GM18520 (cell line): ENCODE measurements at regions not wholly inside any gene's neighbourhood (a gene's known extent, or its start where the extent isn't known, plus 50 kb on each side); places are given as distances from the start of the nearest gene placed in this dataset.
"Not testable (repeated sequence)": the region's sequence is repeated elsewhere in the genome, so short reads cannot be mapped to it uniquely, and the experiment has no call there.

Experiments used
- ATAC-seq: cut with Tn5 transposase; IDR thresholded peaks from one replicate; pipeline ENCODE4 v1.9.1; 2021; ENCODE audit not compliant: unreplicated experiment

DNA sequence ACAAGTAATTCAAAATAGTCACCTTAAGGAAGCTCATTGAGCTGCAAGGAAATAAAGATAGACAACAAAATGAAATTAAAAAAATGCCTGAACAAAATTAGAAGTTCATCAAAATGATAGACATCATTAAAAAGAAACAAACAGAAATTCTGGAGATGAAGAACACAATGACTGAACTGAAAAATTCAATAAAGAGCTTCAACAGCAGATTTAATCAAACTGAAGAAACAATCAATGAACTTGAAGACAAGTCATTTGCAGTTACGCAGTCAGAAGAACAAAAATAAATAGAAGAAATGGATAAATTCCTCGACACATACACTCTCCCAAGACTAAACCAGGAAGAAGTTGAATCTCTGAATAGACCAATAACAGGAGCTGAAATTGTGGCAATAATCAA, 390.0 kb upstream of the SPAG17 start:
- ATAC-seq: no peak

DNA sequence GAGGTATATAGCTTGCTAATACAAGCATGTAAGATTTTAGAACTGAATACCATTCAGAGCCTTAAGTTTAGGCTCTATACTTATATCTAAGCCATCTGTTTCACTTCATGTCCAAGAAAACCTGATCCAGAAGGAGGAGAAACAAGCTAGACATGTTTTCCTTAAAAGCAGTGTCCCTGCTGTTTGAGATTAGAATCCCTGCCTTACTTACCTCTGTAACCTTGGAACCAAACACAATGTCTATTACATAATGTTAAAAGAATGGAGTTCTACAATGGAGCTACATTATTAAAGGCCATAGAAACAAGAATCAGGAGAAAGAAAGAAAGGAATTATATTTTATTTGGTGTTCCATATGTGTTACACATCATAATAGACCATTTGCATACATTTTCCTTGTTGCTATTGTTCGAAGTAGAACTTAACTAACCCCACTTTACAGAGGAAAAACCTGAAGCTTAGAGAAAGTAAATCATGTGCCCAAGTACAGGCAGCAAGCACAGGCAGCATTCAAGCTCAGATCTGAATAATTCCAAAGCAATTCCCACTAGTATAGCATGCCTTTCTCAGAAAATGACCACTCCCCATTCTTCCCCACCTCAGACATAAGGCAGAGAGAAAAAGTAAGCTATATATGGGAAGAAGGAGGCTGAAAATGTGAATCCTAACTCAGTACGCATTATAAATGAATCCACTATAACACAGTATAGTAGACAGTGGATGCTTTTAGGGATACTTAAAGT, 380.1 kb upstream of the SPAG17 start:
- ATAC-seq: no peak

DNA sequence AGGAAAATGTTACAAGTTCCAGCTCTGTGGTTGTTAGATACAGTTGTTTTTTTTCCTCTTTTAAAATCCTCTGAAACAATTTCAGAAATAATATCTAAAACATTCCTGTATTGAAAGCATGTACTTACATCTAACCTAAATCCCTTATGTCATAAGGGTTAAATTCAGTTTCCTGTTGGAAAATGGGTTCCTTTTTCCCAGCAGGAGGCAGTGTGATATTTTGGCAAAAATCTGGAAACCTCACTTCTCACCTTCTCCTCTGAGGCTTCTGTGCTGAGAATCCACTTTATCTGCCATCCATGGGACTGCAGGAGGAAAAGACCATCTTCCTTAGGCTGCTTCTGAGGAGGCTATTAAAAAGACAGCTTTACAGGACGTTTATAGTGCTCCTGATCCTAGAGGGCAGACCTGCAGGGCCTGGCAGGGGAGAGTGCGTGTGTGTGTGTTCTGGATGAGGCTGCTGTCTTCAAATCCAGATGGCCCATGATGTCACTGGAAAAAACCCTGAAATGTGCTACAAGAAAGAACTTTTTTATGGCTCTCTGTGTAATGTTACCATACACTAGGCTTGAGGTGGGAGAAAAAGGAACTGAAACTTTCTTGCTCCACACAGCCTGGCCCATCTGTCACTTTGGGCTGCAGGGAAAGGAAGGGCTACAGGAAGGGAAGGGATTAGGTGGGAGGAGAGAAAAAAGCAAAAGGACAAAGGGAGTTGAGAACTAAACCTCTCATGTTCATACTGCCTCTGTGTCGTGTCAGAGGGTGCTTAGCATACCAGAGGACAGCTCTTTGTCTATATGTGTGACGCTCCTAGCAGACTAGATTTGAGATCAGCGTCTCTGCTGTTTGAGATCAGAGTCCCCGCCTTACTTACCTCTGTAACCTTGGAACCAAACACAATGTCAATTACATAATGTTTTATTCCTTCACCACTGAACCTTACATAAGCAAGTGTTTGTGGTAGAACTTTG, 379.2 kb upstream of the SPAG17 start:
- ATAC-seq: peak; percentile 56

DNA sequence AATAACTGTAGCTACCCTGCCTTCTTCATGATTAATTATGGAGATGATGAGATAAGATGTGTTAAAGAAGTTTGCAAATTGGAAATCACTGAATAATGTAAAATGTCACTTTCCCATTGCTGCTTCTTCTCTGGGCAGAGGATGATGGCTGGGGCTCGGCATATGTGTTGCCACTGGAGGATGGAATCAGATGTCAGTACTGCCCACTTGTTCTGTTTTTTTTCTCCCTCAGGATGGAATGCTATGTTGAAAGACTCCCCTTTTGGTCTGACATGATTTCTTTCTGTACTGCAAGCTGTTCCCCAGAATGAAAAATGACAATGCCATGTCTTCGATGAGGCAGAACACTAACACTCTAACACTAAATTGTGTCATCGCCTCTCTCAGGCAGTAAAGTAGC, 373.9 kb upstream of the SPAG17 start:
- ATAC-seq: no peak

DNA sequence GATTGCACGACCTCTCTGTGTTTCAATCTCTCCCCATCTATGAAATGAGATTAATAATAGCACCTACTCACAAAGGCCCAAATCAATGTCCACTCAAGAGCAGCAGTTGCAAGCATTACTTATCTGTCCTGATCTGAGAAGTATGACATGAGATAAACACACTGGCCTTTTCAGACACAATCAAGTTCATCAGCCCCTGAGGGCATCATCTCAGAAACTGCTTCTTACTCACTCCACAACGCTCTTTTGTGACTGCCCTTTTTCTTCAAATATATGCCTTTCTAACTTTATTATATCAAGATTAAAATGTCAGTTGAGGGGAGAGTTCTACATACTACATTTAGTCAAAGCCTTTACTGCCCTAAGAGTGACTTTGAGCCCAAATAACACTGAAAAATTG, 371.9 kb upstream of the SPAG17 start:
- ATAC-seq: no peak

DNA sequence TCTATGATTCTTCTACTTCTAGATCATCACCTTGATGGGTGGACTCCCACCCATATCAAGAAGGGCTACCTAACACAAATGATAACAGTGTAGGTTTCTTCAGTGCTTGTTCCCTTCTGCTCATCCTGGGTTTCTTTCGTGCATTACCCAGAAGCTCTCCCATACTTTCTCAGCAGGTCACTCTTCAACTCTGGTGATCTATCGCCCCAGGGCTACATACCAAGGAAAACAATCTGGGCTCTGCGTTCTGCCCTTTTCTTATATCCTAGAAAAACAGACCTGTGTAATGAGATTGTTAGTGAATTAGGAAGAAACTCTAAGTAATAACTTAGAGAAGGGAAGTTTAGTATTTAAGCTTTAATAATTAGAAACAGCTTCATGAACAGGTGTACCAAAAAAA, 370.6 kb upstream of the SPAG17 start:
- ATAC-seq: no peak

DNA sequence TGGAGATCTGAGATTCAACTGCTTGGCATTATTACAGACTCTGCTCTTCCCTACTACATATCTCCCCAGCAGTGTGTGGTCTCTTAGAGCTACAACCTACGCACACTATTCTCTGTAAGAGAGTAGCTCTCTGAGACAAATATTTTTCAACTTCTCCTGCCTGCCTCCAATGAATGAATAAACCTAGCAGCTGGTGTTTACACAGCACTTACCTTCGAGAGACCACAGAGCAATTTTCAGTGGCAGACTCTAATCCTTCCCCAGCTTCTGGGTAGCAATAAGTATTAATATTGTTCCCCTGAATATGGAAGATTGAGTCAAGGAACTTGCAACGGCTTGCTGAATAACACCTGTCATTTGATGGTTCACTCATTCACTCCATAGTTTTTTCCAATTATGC, 350.9 kb upstream of the SPAG17 start:
- no peak for ATAC-seq

DNA sequence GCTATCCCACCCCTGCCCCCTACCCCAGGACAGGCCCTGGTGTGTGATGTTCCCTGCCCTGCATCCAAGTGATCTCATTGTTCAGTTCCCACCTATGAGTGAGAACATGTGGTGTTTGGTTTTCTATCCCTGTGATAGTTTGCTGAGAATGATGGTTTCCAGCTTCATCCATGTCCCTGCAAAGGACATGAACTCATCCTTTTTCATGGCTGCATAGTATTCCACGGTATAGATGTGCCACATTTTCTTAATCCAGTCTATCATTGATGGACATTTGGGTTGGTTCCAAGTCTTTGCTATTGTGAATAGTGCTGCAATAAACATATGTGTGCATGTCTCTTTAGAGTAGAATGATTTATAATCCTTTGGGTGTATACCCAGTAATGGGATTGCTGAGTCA, 326.9 kb upstream of the SPAG17 start:
- not testable (repeated sequence) for ATAC-seq

DNA sequence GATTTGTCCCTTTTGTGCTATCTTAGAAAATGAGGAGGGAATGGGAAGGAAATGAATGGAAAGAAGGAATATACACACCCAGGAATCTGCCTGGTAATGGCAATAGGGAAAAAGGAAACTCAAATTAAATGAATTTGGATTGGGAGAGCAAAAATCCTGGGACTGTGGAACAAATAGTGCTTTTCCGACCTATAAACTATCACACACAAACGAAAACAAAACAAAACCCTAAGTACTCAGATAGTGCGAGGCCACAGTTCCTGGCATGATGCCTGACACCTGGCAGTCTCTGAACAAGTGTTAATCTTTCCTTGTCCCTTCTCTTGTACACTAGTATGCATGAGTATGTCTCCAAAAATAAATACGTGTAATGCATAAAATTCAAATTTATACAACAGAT, 319.8 kb upstream of the SPAG17 start:
- ATAC-seq: no peak

DNA sequence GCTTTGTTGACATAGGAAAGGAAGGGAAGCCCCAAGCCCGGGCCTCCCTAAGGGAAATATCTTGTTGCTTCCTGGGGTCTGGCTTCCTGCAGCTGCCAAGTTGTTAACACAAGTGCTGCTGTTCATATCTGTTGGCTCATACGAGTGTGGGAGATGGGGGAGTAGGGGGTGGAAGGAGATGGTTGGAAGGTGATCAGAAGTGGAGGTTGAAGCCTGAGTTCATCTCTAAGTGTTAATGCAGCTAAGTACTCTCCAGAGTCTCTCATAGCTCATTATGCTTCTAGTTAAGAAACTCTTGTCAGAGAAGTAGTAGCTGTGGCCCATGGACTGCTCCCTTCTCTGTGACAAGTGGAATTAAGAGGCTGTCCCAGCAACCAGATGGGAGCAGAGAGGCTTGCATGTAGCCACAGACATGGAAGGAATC, 319.2 kb upstream of the SPAG17 start:
- no peak for ATAC-seq

DNA sequence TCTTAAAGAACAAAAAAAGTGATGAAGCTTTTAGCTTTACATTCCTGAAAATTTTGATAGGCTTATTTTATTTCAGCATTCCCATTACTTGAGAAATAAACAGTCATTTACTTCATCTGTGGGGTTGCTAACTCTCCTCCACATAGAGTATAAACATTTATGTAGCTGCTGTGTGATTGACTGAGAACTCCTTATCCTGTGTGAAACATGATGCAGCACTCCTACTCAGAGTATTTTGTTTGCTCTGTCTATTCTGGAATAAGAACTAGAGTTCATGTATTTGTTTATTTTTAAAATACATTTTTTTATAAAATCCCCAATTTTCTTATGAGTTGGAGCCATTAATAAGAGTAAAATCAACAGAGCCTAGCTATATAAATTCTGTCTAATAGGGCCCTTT, 318.7 kb upstream of the SPAG17 start:
- no peak for ATAC-seq

DNA sequence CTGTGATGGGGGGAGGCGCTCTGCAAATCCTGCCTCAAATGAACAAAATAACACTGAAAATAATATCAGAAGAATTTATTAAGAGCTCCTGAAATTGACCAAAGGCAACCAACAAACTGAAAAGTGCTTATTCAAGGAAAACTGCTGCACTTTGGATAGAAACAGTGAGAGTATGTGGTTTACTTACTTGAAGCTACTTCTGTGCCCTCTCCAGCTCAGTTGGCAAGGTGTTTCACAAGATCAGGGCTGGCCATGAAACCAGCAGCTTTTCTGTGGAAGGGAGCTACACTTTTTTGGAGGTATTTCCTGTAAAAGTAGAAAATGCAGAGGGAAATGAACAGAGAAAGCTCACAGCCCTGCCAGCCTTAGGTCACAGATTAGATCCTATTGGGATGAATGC, 310.0 kb upstream of the SPAG17 start:
- ATAC-seq: no peak

DNA sequence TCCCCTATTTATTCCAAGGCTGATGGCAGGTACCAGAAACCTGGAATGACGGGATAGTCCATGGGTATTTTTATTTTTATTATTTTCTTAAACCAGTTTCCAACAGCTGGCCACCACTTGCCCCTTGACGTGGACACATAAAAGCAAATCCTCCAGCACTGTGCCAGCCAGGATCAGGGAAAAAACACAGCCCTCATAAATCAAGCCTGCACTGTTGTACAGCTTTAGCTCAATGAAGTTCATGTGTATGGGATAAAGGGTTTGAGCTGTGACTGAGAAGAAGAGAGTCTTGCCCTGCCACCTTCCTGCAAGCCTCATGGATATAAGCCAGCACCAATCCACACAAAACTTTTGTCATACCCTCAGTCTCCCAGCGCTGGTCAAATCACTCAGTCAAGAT, 303.8 kb upstream of the SPAG17 start:
- ATAC-seq: no peak

DNA sequence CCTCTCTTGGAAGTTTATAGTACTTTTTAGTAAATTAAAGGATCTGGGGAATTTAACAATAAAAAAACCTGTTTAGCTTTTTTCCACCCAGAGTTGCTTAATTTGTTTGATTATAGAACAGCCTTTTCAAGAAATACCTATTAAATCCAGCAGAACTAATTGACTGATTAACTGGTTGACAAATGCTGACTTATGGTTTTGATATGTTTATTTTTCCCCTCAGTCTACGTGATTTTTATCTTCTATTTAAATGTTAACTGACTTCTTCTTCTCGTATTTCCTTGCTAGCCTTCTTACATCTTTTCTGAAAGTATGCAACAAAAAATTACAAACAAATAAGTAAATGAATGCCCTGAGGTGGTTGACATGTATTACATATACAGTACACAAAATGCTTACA, 302.9 kb upstream of the SPAG17 start:
- ATAC-seq: no peak

DNA sequence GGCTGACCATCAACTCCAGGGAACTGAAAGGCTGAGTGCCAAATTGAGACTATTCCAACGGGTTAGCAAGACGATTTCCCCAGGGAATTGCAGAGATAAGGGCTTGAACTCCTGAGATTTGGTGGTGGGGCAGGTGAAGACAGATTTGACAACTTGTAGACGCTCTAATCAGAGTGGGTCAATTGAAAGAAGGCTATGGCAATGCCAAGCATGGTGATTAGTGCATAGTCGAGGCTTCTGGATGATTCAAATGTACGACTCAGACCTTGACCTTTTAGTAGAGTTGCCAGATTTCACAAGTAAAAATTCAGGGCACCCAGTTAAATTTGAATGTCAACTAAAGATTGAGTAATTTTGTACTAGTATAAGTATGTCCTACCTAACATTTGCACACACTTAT, 302.1 kb upstream of the SPAG17 start:
- ATAC-seq: no peak

DNA sequence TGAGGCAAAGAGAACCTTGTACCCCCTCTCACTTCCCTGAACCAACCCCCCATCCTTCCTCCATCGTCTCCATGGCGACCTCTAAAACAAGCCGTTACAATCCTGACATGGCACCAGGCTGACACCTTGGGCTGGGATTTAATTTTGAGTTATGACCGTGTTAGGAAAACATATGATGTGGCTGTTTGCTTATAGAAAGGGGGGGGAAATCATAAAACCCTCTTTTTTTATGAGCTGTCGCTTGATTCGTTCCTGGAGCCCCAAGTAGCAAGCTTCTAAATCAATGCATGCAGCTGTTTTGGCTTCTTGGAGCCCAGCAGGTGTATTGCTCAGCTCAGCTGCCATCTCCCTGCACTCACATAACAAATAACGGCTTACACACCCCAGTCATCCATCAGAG, 301.2 kb upstream of the SPAG17 start:
- ATAC-seq: no peak

DNA sequence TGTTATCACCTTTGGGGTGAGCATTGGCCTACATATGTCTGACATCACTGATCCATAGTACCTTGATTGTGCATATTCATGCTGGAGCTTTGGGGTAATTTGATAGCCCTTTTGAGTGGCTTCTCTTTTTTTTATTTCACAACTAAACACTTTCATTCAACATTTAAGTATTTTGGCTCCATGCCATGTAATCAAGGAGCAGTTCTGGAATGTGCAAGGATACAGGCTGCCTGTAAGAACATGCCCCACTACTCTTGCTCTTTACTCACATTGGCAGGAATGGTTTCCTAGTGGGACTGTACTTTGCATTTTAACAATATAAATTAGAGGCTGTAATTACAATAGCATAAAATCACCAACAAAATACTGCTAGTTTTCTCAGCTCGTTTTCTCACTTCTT, 300.7 kb upstream of the SPAG17 start:
- no peak for ATAC-seq

DNA sequence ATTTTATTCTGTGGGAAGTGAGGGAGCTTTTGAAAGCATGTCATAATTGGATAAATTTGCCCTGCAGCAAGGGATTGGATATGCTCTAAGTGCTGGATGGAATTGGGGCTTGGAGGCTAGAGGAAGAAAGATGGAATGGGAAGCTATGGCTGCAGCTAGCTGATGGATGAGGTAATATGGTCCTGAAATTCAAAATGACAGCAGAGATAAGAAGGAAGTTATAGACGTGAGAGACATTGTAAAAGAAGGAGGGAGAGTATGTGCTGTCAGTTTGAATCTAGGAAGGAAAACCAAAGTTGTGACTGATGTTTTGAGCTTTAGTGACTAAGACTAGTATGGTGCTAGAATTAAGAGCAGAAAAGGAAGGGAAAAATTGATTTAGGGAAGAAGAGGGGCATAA, 299.9 kb upstream of the SPAG17 start:
- no peak for ATAC-seq

DNA sequence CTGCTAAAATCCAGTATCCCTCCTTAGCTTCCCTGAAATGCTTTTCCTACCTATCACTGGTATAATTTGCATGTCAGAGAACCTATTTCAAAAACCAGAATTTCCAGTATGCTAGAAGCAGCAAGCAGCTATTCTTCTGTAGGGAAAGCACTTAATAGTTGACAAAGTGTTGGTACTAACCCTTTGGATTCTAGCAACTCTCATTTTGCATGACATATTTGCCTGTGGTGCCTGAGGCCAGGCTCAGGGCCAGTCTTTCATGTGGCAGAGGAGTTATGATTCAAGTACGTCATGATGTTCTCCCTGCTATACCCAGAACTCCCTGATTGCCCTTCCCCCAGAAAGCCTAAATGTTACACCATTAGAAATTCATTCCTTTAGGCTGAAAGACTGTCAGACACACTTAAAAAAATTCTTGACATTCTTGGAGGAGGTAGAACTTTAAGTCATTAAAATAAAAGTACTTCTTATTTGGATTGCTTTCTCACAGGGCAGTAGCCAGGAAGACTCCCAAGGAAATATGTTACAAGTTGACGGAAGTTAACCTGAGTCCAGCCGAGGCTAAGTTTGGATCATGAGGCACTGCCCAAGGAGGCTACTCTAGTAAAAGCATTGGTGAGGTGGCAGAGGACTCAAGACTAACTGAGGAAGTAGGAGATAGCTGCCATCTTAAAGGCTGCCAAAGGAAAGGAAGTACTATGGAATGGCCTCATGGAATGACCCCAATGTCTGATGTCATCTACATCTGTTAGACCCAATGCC, 298.4 kb upstream of the SPAG17 start:
- no peak for ATAC-seq

DNA sequence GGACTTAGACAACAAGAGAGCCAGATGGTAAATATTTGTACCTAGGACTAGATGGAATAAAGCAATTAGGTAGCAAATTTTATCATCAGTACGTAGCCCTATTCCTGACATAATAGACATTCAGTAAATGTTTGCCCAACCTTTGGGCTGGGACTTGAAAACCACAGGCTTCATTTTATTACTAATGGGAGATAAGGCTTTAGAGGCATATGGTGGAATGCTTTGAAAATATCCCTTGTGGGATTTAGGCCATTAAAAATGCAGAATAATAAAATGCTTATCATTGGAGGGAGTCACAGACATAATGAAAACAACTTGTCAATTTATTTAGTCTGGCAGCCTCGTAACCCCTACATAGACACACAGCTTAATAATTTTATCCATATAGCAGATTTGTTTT, 296.1 kb upstream of the SPAG17 start:
- no peak for ATAC-seq

DNA sequence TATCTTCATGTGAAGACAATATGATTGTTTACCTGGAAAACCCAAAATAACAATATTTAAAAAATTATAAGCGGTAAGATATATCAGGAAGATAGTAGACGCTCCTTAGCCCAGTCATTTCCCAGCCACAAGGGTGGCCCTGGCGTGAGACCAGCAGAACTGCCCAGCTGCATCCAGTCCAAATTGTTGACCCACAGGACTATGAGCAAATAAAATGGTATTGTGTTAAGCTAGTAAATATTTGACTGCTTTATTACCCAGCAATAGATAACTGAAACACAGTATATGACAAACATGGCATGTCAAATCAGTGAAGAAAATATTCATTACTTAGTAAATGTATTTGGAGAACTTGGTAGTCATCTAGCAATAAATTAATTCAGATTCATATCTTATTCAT, 294.3 kb upstream of the SPAG17 start:
- no peak for ATAC-seq

DNA sequence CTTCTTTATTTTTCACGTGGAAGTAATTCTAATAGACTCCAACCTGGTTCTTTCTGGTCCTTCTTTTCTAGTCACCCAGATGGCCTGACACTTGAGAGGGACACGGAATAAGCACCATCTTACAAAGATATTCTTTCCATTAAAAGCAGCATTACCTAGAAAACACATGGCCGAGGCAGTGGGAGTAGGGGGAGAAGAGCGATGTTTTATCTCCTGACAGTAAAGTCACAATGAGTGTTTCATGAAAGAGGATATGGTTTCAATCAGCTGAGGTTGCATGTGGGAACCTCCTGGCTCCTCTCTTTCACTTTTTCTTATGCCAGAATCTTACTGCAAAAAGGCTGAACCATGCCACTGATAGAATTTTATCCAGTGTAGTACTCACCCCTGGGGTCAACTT, 288.8 kb upstream of the SPAG17 start:
- ATAC-seq: no peak
